Parathyroid adenoma (tissue), 2 donors: ENCODE measurements at regions not wholly inside any gene's neighbourhood (a gene's known extent, or its start where the extent isn't known, plus 50 kb on each side); places are given as distances from the start of the nearest gene placed in this dataset.

Experiments
- H2AFZ ChIP-seq: fragments of 300-600 bp; sonication (generic); one replicate; pipeline ENCODE4 v1.7.0; 2017; ENCODE audit warnings: antibody characterized with exemption, mild to moderate bottlenecking
- H3K27ac ChIP-seq: fragments of 300-600 bp; sonication (generic); one replicate; pipeline ENCODE4 v1.7.0; 2017
- H3K27me3 ChIP-seq: fragments of 300-600 bp; sonication (generic); one replicate; pipeline ENCODE4 v1.7.0; 2017; ENCODE audit warnings: low read length; ENCODE audit not compliant: control insufficient read depth, insufficient read depth
- H3K36me3 ChIP-seq: fragments of 300-600 bp; sonication (generic); one replicate; pipeline ENCODE4 v1.7.0; 2017; ENCODE audit warnings: low read length; ENCODE audit not compliant: control insufficient read depth, insufficient read depth
- H3K4me1 ChIP-seq: fragments of 300-600 bp; sonication (generic); one replicate; pipeline ENCODE4 v1.7.0; 2017; ENCODE audit warnings: control low read depth
- H3K4me2 ChIP-seq: fragments of 300-600 bp; sonication (generic); one replicate; pipeline ENCODE4 v1.7.0; 2017; ENCODE audit warnings: low read length
- H3K4me3 ChIP-seq: fragments of 300-600 bp; sonication (generic); one replicate; pipeline ENCODE4 v1.7.0; 2017; ENCODE audit warnings: low read depth, low read length
- H3K79me2 ChIP-seq: fragments of 300-600 bp; sonication (generic); one replicate; pipeline ENCODE4 v1.7.0; 2017; ENCODE audit warnings: control low read depth
- H3K9ac ChIP-seq: fragments of 300-600 bp; sonication (generic); one replicate; pipeline ENCODE4 v1.7.0; 2017; ENCODE audit warnings: mild to moderate bottlenecking
- H3K9me3 ChIP-seq: fragments of 300-600 bp; sonication (generic); one replicate; pipeline ENCODE4 v1.7.0; 2017; ENCODE audit warnings: low read length; ENCODE audit not compliant: control insufficient read depth
- TF ChIP-seq, protein P1 (sequence below): fragments of 300-600 bp; sonication (generic); IDR thresholded peaks from one replicate; pipeline ENCODE4 v1.7.0; 2017; ENCODE audit warnings: antibody characterized with exemption, mild to moderate bottlenecking
- donor health status: primary hyperparathyroidism.

GRCh38 chr11:70841264-70841663 is 411.1 kb downstream of the SHANK2 start:
- Histone ChIP-seq H3K4me2 (no peak overlapping the region), H3K36me3 (no peaks in the 10 kb centered on the region), H3K79me2 (no peaks in the 10 kb centered on the region), H3K4me3 (no peak overlapping the region), H3K27me3 (no peaks in the 10 kb centered on the region), H3K4me1 (no peaks in the 10 kb centered on the region), H3K9ac (no peak overlapping the region), H2AFZ (no peak overlapping the region), H3K9me3 (no peaks in the 10 kb centered on the region), H3K27ac (no peak overlapping the region)
- TF ChIP-seq, protein P1, sequence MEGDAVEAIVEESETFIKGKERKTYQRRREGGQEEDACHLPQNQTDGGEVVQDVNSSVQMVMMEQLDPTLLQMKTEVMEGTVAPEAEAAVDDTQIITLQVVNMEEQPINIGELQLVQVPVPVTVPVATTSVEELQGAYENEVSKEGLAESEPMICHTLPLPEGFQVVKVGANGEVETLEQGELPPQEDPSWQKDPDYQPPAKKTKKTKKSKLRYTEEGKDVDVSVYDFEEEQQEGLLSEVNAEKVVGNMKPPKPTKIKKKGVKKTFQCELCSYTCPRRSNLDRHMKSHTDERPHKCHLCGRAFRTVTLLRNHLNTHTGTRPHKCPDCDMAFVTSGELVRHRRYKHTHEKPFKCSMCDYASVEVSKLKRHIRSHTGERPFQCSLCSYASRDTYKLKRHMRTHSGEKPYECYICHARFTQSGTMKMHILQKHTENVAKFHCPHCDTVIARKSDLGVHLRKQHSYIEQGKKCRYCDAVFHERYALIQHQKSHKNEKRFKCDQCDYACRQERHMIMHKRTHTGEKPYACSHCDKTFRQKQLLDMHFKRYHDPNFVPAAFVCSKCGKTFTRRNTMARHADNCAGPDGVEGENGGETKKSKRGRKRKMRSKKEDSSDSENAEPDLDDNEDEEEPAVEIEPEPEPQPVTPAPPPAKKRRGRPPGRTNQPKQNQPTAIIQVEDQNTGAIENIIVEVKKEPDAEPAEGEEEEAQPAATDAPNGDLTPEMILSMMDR = no peak

DNA sequence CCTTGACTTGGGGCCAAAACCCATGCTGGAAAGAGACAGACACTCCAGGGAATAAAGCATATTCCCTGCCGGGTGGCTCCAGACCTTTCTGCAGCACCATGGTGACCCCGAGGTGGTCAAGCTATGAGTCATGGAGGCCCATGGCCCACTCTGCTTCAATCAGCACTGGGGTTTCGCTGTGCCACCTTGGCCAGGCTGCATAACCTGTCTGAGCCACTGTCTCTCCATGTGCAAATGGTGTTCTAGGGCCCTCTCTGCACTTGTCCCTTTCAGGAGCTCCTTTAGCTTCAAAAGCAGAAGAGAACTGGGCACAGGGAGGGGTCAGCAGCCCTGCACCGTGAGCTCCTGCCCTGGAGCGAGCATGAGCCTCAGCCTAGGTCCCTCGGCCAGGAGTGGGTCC is 410.1 kb downstream of the SHANK2 start:
- Histone ChIP-seq H3K36me3 (no peaks in the 10 kb centered on the region), H3K79me2 (no peaks in the 10 kb centered on the region), H3K9ac (no peak overlapping the region), H3K27me3 (no peaks in the 10 kb centered on the region), H3K4me1 (no peaks in the 10 kb centered on the region), H3K9me3 (no peaks in the 10 kb centered on the region), H3K4me3 (no peak overlapping the region), H3K4me2 (no peak overlapping the region), H3K27ac (no peak overlapping the region), H2AFZ (no peak overlapping the region)
- TF ChIP-seq, protein P1 = no peak

- no peaks in the 10 kb centered on the region for H3K27me3 ChIP-seq
- H3K4me2 ChIP-seq = no peak overlapping the region
- no peaks in the 10 kb centered on the region for H3K9me3 ChIP-seq
- no peak overlapping the region for H3K4me3 ChIP-seq
- H3K4me1 ChIP-seq = no peaks in the 10 kb centered on the region
- no peaks in the 10 kb centered on the region for H3K36me3 ChIP-seq
- no peak overlapping the region for H3K9ac ChIP-seq
- TF ChIP-seq, protein P1 = no peak
- H3K27ac ChIP-seq = no peak overlapping the region
- H2AFZ ChIP-seq = no peak overlapping the region
- H3K79me2 ChIP-seq = no peaks in the 10 kb centered on the region
Measured at GRCh38 chr11:70842701-70843100, 409.7 kb downstream of the SHANK2 start.

DNA sequence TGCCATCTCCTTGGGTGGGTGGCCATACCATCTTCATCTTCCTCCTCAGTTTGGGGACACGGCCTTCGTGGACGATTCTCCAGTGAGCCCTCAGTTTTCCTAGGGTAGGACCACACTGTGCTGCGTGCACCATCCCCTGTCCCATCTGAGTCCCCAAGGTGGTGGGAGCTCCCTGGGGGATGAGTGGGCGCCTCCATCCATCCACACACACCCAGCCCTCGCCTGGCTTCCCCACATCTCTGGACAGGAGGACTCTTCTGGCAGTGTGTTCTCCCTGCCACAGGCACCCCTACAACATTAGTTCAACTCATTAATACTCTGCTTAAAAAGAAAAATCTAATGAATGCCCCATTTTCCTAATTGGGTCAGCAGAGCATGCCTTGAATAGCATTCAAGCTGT is 408.5 kb downstream of the SHANK2 start:
- Histone ChIP-seq H3K27me3 (no peaks in the 10 kb centered on the region), H3K4me3 (no peak overlapping the region), H3K4me1 (no peaks in the 10 kb centered on the region), H3K27ac (no peak overlapping the region), H3K79me2 (no peaks in the 10 kb centered on the region), H3K9ac (no peak overlapping the region), H3K36me3 (no peaks in the 10 kb centered on the region), H3K9me3 (no peaks in the 10 kb centered on the region), H3K4me2 (no peak overlapping the region), H2AFZ (no peak overlapping the region)
- TF ChIP-seq, protein P1 = no peak

GRCh38 chr11:70844387-70844786 is 408.0 kb downstream of the SHANK2 start:
- no peaks in the 10 kb centered on the region for H3K27me3 ChIP-seq

More at GRCh38 chr11:70844387-70844786, 408.0 kb downstream of the SHANK2 start:
- Histone ChIP-seq H3K79me2 (no peaks in the 10 kb centered on the region), H3K4me3 (no peak overlapping the region), H3K36me3 (no peaks in the 10 kb centered on the region), H3K9me3 (no peaks in the 10 kb centered on the region), H3K27ac (no peak overlapping the region), H3K4me1 (no peaks in the 10 kb centered on the region), H3K9ac (no peak overlapping the region), H2AFZ (no peak overlapping the region), H3K4me2 (no peak overlapping the region)
- TF ChIP-seq, protein P1 = no peak
